ENCODE measurements at regions not wholly inside any gene's neighbourhood (a gene's known extent, or its start where the extent isn't known, plus 50 kb on each side); places are given as distances from the start of the nearest gene placed in this dataset.
A peak's percentile ranks its signal among the peaks of the same experiment; 100 is the strongest.
"Not testable (repeated sequence)": the region's sequence is repeated elsewhere in the genome, so short reads cannot be mapped to it uniquely, and the experiment has no call there.

DNA sequence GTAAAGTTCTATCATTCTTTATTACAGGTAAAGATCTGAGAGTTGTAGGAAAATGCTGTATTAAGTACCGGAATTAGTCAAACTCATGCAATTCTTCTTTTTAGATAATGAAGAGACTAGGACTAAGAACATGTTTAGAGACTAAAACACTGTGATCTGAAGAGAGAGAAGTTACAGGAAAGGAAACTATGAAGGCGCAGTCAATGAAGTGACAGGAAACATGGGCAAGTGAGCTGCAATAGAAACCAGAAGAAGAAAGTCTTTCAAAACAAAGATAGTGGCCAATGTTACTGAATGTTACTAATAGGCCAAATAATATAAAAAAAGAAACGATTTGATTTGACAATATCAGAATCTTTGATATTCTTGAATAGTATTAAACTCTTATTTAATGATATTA, 659.4 kb upstream of the RGS18 start:
- no peak overlapping the region for H2AFZ ChIP-seq (ENCODE audit: low read depth, low read length)
- WGBS: 100% methylated on average over 2 of the region's 3 CpGs

DNA sequence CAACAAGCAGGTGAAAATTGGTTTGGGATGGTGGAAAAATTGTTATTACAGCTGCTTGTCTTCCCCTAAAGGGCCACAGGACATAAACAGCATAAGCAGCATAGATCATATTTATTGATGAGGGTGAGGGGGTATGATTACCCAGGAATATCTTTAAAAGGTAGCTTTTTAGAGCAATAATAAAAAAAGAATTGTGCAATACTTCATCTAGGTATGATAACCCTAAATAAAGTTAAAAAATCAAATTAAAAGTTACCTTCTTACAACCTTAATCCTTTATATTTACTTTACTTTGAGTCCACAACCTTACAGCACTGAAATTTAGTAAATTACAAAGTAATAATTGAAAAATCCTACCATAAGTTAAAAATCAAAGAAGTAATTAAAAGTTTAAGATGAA, 653.3 kb upstream of the RGS18 start:
- Histone ChIP-seq H3K4me3 (ENCODE audit: insufficient read depth in 1 of 2, low read depth in 1 of 2, low read length in 2 of 2) (no peak overlapping the region), H3K4ac (ENCODE audit: low read depth in 1 of 2, low read length in 2 of 2) (no peak overlapping the region), H3K4me1 (ENCODE audit: control insufficient read depth, insufficient read depth, low read depth, low read length) (no peaks in the 10 kb centered on the region), H3K9me3 (ENCODE audit: control insufficient read depth, low read length) (no peaks in the 10 kb centered on the region), H3K79me1 (replicated peaks; ENCODE audit: low read length, poor library complexity, severe bottlenecking) (no peaks in the 10 kb centered on the region), H2AK5ac (ENCODE audit: low read length, severe bottlenecking) (no peak overlapping the region), H3K27me3 (ENCODE audit: control insufficient read depth in 1 of 2, insufficient read depth in 1 of 2, low read length in 2 of 2) (no peaks in the 10 kb centered on the region), H2BK5ac (ENCODE audit: low read depth, low read length, poor library complexity, severe bottlenecking) (no peak overlapping the region), H2BK15ac (ENCODE audit: low read depth, poor library complexity, severe bottlenecking) (no peak overlapping the region), H3K14ac (ENCODE audit: low read length in 2 of 2) (no peak overlapping the region), H2AFZ (ENCODE audit: low read depth, low read length) (no peak overlapping the region), H4K91ac (ENCODE audit: low read length) (no peak overlapping the region), H2BK12ac (ENCODE audit: low read length in 2 of 2) (no peak overlapping the region), H4K8ac (ENCODE audit: low read length) (no peak overlapping the region), H3K18ac (ENCODE audit: low read depth in 1 of 2, low read length in 2 of 2) (no peak overlapping the region), H2BK120ac (ENCODE audit: low read depth, low read length) (no peak overlapping the region), H3K27ac (ENCODE audit: low read length, poor library complexity, severe bottlenecking) (no peak overlapping the region), H3K23ac (ENCODE audit: low read length in 2 of 2) (no peak overlapping the region), H3K9ac (ENCODE audit: low read length) (no peak overlapping the region), H3K36me3 (ENCODE audit: control insufficient read depth in 1 of 2, insufficient read depth in 2 of 2, low read depth in 1 of 2, low read length in 2 of 2) (no peaks in the 10 kb centered on the region), H3K4me2 (ENCODE audit: low read length, poor library complexity, severe bottlenecking) (no peak overlapping the region)
- DNase-seq: no peak

More for the DNA sequence above, 659.4 kb upstream of the RGS18 start:
- Histone ChIP-seq H3K23ac (ENCODE audit: low read length in 2 of 2) (no peak overlapping the region), H3K79me1 (replicated peaks; ENCODE audit: low read length, poor library complexity, severe bottlenecking) (no peaks in the 10 kb centered on the region), H2BK12ac (ENCODE audit: low read length in 2 of 2) (no peak overlapping the region), H3K9ac (ENCODE audit: low read length) (no peak overlapping the region), H3K4me2 (ENCODE audit: low read length, poor library complexity, severe bottlenecking) (no peak overlapping the region), H2BK120ac (ENCODE audit: low read depth, low read length) (no peak overlapping the region), H3K4me3 (ENCODE audit: insufficient read depth in 1 of 2, low read depth in 1 of 2, low read length in 2 of 2) (no peak overlapping the region), H3K36me3 (ENCODE audit: control insufficient read depth in 1 of 2, insufficient read depth in 2 of 2, low read depth in 1 of 2, low read length in 2 of 2) (no peaks in the 10 kb centered on the region), H2BK5ac (ENCODE audit: low read depth, low read length, poor library complexity, severe bottlenecking) (no peak overlapping the region), H3K4me1 (ENCODE audit: control insufficient read depth, insufficient read depth, low read depth, low read length) (no peaks in the 10 kb centered on the region), H3K4ac (ENCODE audit: low read depth in 1 of 2, low read length in 2 of 2) (no peak overlapping the region), H3K27me3 (ENCODE audit: control insufficient read depth in 1 of 2, insufficient read depth in 1 of 2, low read length in 2 of 2) (no peaks in the 10 kb centered on the region), H2BK15ac (ENCODE audit: low read depth, poor library complexity, severe bottlenecking) (no peak overlapping the region), H2AK5ac (ENCODE audit: low read length, severe bottlenecking) (no peak overlapping the region), H4K91ac (ENCODE audit: low read length) (no peak overlapping the region), H3K18ac (ENCODE audit: low read depth in 1 of 2, low read length in 2 of 2) (no peak overlapping the region), H3K9me3 (ENCODE audit: control insufficient read depth, low read length) (no peaks in the 10 kb centered on the region), H4K8ac (ENCODE audit: low read length) (no peak overlapping the region), H3K27ac (ENCODE audit: low read length, poor library complexity, severe bottlenecking) (no peak overlapping the region), H3K14ac (ENCODE audit: low read length in 2 of 2) (no peak overlapping the region)
- no peak for DNase-seq

GRCh38 chr1:191508239-191508638, 650.0 kb upstream of the RGS18 start:
- Histone ChIP-seq H2BK120ac (ENCODE audit: low read depth, low read length) (no peak overlapping the region), H3K4me3 (ENCODE audit: insufficient read depth in 1 of 2, low read depth in 1 of 2, low read length in 2 of 2) (no peak overlapping the region), H3K9ac (ENCODE audit: low read length) (no peak overlapping the region)

GRCh38 chr1:191511480-191511879, 646.8 kb upstream of the RGS18 start:
- H3K4me3 ChIP-seq (ENCODE audit: insufficient read depth in 1 of 2, low read depth in 1 of 2, low read length in 2 of 2); H4K8ac ChIP-seq (ENCODE audit: low read length); H3K4me2 ChIP-seq (ENCODE audit: low read length, poor library complexity, severe bottlenecking); H3K4me1 ChIP-seq (ENCODE audit: control insufficient read depth, insufficient read depth, low read depth, low read length); H2BK5ac ChIP-seq (ENCODE audit: low read depth, low read length, poor library complexity, severe bottlenecking); H2BK15ac ChIP-seq (ENCODE audit: low read depth, poor library complexity, severe bottlenecking); DNase-seq; H3K79me1 ChIP-seq (replicated peaks; ENCODE audit: low read length, poor library complexity, severe bottlenecking); H4K91ac ChIP-seq (ENCODE audit: low read length); H3K14ac ChIP-seq (ENCODE audit: low read length in 2 of 2); H2BK12ac ChIP-seq (ENCODE audit: low read length in 2 of 2); H3K18ac ChIP-seq (ENCODE audit: low read depth in 1 of 2, low read length in 2 of 2); H3K23ac ChIP-seq (ENCODE audit: low read length in 2 of 2); H3K27me3 ChIP-seq (ENCODE audit: control insufficient read depth in 1 of 2, insufficient read depth in 1 of 2, low read length in 2 of 2); H3K4ac ChIP-seq (ENCODE audit: low read depth in 1 of 2, low read length in 2 of 2); H2AFZ ChIP-seq (ENCODE audit: low read depth, low read length); H3K9ac ChIP-seq (ENCODE audit: low read length); H3K27ac ChIP-seq (ENCODE audit: low read length, poor library complexity, severe bottlenecking); H2BK120ac ChIP-seq (ENCODE audit: low read depth, low read length); H2AK5ac ChIP-seq (ENCODE audit: low read length, severe bottlenecking); H3K36me3 ChIP-seq (ENCODE audit: control insufficient read depth in 1 of 2, insufficient read depth in 2 of 2, low read depth in 1 of 2, low read length in 2 of 2): not testable (repeated sequence)
- H3K9me3 ChIP-seq (ENCODE audit: control insufficient read depth, low read length): peaks cover 13% of the 10 kb centered on the region
- 93% methylated on average over 2 of the region's 3 CpGs for WGBS

More at GRCh38 chr1:191508239-191508638, 650.0 kb upstream of the RGS18 start:
- H4K91ac ChIP-seq (ENCODE audit: low read length): no peak overlapping the region
- H3K4ac ChIP-seq (ENCODE audit: low read depth in 1 of 2, low read length in 2 of 2): no peak overlapping the region
- WGBS: 61% methylated on average over 1 of the region's 2 CpGs
- H3K4me1 ChIP-seq (ENCODE audit: control insufficient read depth, insufficient read depth, low read depth, low read length): no peaks in the 10 kb centered on the region
- H3K9me3 ChIP-seq (ENCODE audit: control insufficient read depth, low read length): peaks cover 4% of the 10 kb centered on the region
- H2AK5ac ChIP-seq (ENCODE audit: low read length, severe bottlenecking): no peak overlapping the region
- no peak overlapping the region for H3K4me2 ChIP-seq (ENCODE audit: low read length, poor library complexity, severe bottlenecking)
- H2BK5ac ChIP-seq (ENCODE audit: low read depth, low read length, poor library complexity, severe bottlenecking): no peak overlapping the region
- no peak for DNase-seq
- H4K8ac ChIP-seq (ENCODE audit: low read length): no peak overlapping the region
- H3K36me3 ChIP-seq (ENCODE audit: control insufficient read depth in 1 of 2, insufficient read depth in 2 of 2, low read depth in 1 of 2, low read length in 2 of 2): no peaks in the 10 kb centered on the region
- no peaks in the 10 kb centered on the region for H3K27me3 ChIP-seq (ENCODE audit: control insufficient read depth in 1 of 2, insufficient read depth in 1 of 2, low read length in 2 of 2)
- H3K18ac ChIP-seq (ENCODE audit: low read depth in 1 of 2, low read length in 2 of 2): no peak overlapping the region
- no peak overlapping the region for H2BK15ac ChIP-seq (ENCODE audit: low read depth, poor library complexity, severe bottlenecking)
- H3K27ac ChIP-seq (ENCODE audit: low read length, poor library complexity, severe bottlenecking): peak overlapping the region; percentile 73
- no peaks in the 10 kb centered on the region for H3K79me1 ChIP-seq (replicated peaks; ENCODE audit: low read length, poor library complexity, severe bottlenecking)
- no peak overlapping the region for H3K23ac ChIP-seq (ENCODE audit: low read length in 2 of 2)
- H2BK12ac ChIP-seq (ENCODE audit: low read length in 2 of 2): no peak overlapping the region
- H3K14ac ChIP-seq (ENCODE audit: low read length in 2 of 2): no peak overlapping the region
- no peak overlapping the region for H2AFZ ChIP-seq (ENCODE audit: low read depth, low read length)

Measured in mesenchymal stem cell (in vitro differentiated cells and primary cell).